ENCODE measurements at regions not wholly inside any gene's neighbourhood (a gene's known extent, or its start where the extent isn't known, plus 50 kb on each side); places are given as distances from the start of the nearest gene placed in this dataset.

DNA sequence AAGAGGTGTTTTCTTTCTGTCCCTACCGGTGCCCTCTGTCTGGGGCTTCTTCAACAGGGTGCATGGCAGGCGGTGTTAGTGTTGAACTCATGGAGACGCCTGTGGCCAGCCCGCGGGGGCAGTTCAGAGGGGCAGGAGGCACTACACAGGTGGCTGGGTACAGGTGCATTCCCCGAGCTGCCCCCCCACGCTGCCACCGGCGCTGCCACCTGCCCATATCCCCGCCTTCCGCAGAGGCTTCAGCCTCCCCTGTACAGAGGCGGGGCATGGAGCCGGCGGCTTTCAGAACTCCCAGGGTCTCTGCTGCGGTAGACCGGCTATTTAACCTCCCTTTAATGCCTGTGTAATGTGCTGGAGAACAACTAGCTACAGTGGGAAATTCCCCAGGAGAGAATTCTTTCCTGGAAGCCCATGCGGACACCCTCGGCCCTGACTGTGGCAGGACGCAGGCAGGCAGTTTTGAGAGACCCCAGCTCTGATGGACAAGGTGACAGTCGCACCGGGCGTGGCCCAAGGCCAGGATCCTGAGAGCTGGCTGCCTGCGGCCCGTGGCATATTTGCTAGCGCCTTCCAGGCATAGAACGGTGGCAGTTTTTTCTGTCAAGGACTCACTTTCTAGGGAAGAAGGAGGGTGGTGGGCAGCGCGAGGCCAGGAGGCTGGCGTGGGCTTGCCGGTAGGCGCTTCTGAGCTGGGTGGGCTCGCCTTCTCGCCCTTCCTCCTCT is 53.7 kb upstream of the ZNF32 start:
- H3K27ac Mint-ChIP-seq: no peak overlapping the region
- H3K4me3 Mint-ChIP-seq: no peak overlapping the region
- no peaks in the 10 kb centered on the region for H3K9me3 Mint-ChIP-seq
- H3K27me3 Mint-ChIP-seq: peaks cover 23% of the 10 kb centered on the region
- ATAC-seq: no peak
- H3K36me3 Mint-ChIP-seq: no peaks in the 10 kb centered on the region
- H3K4me1 Mint-ChIP-seq: no peaks in the 10 kb centered on the region

DNA sequence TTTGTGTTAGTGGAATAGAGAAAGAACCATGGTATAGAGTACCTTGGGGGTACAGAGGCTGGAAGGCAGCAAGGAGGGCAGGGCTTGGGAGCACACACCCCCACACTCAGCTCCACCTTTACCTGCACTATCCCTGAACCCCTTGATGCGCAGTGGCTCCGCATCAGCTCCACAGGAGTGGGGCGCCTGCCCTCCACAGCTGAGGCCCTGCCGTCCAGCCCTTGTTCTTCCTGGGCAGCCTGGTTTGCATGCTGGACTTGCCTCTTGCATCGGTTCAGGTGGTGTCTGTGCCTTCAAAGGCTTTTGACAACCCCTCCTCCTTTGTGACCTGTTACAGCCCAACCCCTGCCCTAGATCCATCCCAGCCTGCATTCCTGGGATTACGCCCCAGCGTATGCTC is 52.6 kb upstream of the ZNF32 start:
- no peak overlapping the region for H3K4me3 Mint-ChIP-seq
- no peaks in the 10 kb centered on the region for H3K9me3 Mint-ChIP-seq
- ATAC-seq: no peak
- peaks cover 20% of the 10 kb centered on the region for H3K27me3 Mint-ChIP-seq
- no peak overlapping the region for H3K27ac Mint-ChIP-seq
- H3K36me3 Mint-ChIP-seq: no peaks in the 10 kb centered on the region
- H3K4me1 Mint-ChIP-seq: no peaks in the 10 kb centered on the region

DNA sequence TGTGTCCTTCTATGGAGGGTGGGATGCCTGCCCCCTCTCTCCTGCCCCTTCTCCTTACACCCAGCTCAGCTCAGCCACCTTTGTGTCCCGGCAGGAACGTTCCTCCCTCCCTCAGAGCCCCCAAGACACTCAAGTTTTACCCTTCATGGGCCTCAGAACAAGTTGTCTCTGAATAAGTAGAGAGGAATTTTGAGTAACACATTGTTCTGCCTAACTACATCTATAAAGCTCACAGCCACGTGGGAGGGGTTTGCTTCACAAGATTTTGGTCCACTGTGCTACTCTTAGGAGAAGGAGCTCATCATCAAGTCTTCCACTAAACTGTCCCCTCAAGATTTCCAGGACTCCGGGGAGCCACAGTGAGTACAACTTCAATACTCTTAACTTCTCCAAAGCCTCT is 51.6 kb upstream of the ZNF32 start:
- ATAC-seq: no peak
- Mint-ChIP-seq H3K27me3 (peaks cover 12% of the 10 kb centered on the region), H3K36me3 (no peaks in the 10 kb centered on the region), H3K4me3 (no peak overlapping the region), H3K9me3 (no peaks in the 10 kb centered on the region), H3K4me1 (no peaks in the 10 kb centered on the region), H3K27ac (no peak overlapping the region)

DNA sequence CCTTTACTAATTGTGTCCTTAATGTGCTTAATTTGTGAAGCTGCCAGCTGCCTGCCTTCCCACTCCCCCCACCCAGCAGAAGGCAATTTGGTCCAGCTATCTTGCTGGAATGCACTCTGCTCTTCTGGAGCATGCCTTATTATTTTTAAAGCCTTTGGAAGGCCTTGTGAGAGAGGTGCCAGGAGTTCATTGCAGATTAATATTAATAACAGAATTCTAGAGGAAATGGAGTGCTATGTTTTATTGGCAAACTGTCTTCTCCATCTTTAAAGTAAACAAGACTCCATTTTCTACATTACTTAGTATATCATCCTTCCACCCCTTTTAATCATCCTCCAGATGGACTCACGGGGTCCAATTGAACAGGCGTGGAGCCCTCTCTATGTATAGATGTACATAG is 50.8 kb upstream of the ZNF32 start:
- Mint-ChIP-seq H3K36me3 (no peaks in the 10 kb centered on the region), H3K9me3 (no peaks in the 10 kb centered on the region), H3K4me1 (no peaks in the 10 kb centered on the region), H3K27me3 (peaks cover 12% of the 10 kb centered on the region), H3K4me3 (no peak overlapping the region), H3K27ac (no peak overlapping the region)
- ATAC-seq: no peak
